CD14-positive monocyte (primary cell): ENCODE measurements at regions not wholly inside any gene's neighbourhood (a gene's known extent, or its start where the extent isn't known, plus 50 kb on each side); places are given as distances from the start of the nearest gene placed in this dataset.

Experiments
- DNase-seq, 3 donors: peaks; one replicate each; pipeline ENCODE4 v3.0.0-alpha.2; 2011 to 2022
- H2AFZ ChIP-seq: 2 replicates; pipeline ENCODE4 v1.6.0; 2012; ENCODE audit warnings: mild to moderate bottlenecking, low read depth, low read length, inconsistent platforms; ENCODE audit not compliant: insufficient read depth, poor library complexity, severe bottlenecking
- H3K27ac ChIP-seq, 2 donors: 1 replicate in 1 of 2; 2 replicates in 1 of 2; pipeline ENCODE4 v1.5.1; 2012 to 2013; ENCODE audit warnings: low read length in 2 of 2, control low read depth in 1 of 2, inconsistent platforms in 1 of 2, low read depth in 1 of 2, mild to moderate bottlenecking in 1 of 2
- H3K27me3 ChIP-seq, 2 donors: one replicate each; pipeline versions ENCODE4 v1.6.0 to v1.6.1; 2011 to 2013; ENCODE audit warnings: low read length in 2 of 2; ENCODE audit not compliant: control insufficient read depth in 2 of 2, insufficient read depth in 2 of 2
- H3K36me3 ChIP-seq, 2 donors: replicated peaks in 1 of 2; 1 replicate in 1 of 2; 2 replicates in 1 of 2; pipeline versions ENCODE4 v1.5.1 to v1.6.1; 2012 to 2013; ENCODE audit warnings: low read length in 2 of 2, control low read depth in 1 of 2, inconsistent platforms in 1 of 2, mild to moderate bottlenecking in 1 of 2; ENCODE audit not compliant: insufficient read depth in 2 of 2, control insufficient read depth in 1 of 2
- H3K4me1 ChIP-seq, 2 donors: 1 replicate in 1 of 2; 2 replicates in 1 of 2; pipeline versions ENCODE4 v1.5.1 to v1.6.1; 2012 to 2013; ENCODE audit warnings: low read length in 2 of 2, control low read depth in 1 of 2, inconsistent platforms in 1 of 2, mild to moderate bottlenecking in 1 of 2, moderate library complexity in 1 of 2; ENCODE audit not compliant: insufficient read depth in 2 of 2, control insufficient read depth in 1 of 2
- H3K4me2 ChIP-seq: replicated peaks from 2 replicates; pipeline ENCODE3; 2012; ENCODE audit warnings: low read length, moderate library complexity, mild to moderate bottlenecking; ENCODE audit not compliant: poor library complexity, severe bottlenecking; ENCODE audit errors: extremely low read depth
- H3K4me3 ChIP-seq, 3 experiments: fragments of 200-600 bp in 1 of 3; sonication (generic) in 1 of 3; replicated peaks in 1 of 3; 1 replicate in 2 of 3; 2 replicates in 1 of 3; pipeline ENCODE4 v1.5.1; 2011 to 2013; ENCODE audit warnings: low read length in 3 of 3, mild to moderate bottlenecking in 3 of 3, control low read depth in 2 of 3, low read depth in 2 of 3, inconsistent platforms in 1 of 3, moderate library complexity in 1 of 3
- H3K79me2 ChIP-seq: 2 replicates; pipeline ENCODE4 v1.6.0; 2012; ENCODE audit warnings: mild to moderate bottlenecking, control low read depth, inconsistent platforms, low read length, moderate library complexity; ENCODE audit not compliant: insufficient read depth
- H3K9ac ChIP-seq: 2 replicates; pipeline ENCODE4 v1.6.0; 2017; ENCODE audit warnings: low read length, mild to moderate bottlenecking; ENCODE audit not compliant: insufficient read depth, poor library complexity, severe bottlenecking
- H3K9me3 ChIP-seq, 2 donors: replicated peaks in 1 of 2; 1 replicate in 1 of 2; 2 replicates in 1 of 2; pipeline versions ENCODE4 v1.5.1 to v1.6.1; 2012 to 2013; ENCODE audit warnings: low read length in 2 of 2, control low read depth in 1 of 2; ENCODE audit not compliant: control insufficient read depth in 1 of 2, insufficient read depth in 1 of 2
- H4K20me1 ChIP-seq: 2 replicates; pipeline ENCODE4 v1.6.0; 2012; ENCODE audit warnings: mild to moderate bottlenecking, low read length, control low read depth, moderate library complexity; ENCODE audit not compliant: insufficient read depth
- H3K27ac Mint-ChIP-seq, 7 donors: one replicate each; pipeline ENCODE4 v1.8.0; 2020; ENCODE audit warnings: mild to moderate bottlenecking in 7 of 7, mixed read lengths in 7 of 7, moderate library complexity in 6 of 7, inconsistent platforms in 2 of 7
- H3K27me3 Mint-ChIP-seq, 3 donors: one replicate each; pipeline ENCODE4 v1.8.0; 2021 to 2022; ENCODE audit warnings: low read depth in 3 of 3, mild to moderate bottlenecking in 3 of 3, mixed read lengths in 3 of 3, moderate library complexity in 3 of 3, inconsistent platforms in 1 of 3
- H3K36me3 Mint-ChIP-seq, 2 donors: one replicate each; pipeline ENCODE4 v1.8.0; 2020; ENCODE audit warnings: mixed read lengths in 2 of 2, inconsistent platforms in 1 of 2, mild to moderate bottlenecking in 1 of 2
- H3K4me1 Mint-ChIP-seq: one replicate; pipeline ENCODE4 v1.8.0; 2020; ENCODE audit warnings: mild to moderate bottlenecking, mixed read lengths
- H3K4me3 Mint-ChIP-seq, 2 donors: one replicate each; pipeline ENCODE4 v1.8.0; 2020; ENCODE audit warnings: mild to moderate bottlenecking in 2 of 2, mixed read lengths in 2 of 2, moderate library complexity in 1 of 2
- H3K9me3 Mint-ChIP-seq, 7 donors: one replicate each; pipeline ENCODE4 v1.8.0; 2020 to 2022; ENCODE audit warnings: mixed read lengths in 7 of 7, mild to moderate bottlenecking in 6 of 7, moderate library complexity in 6 of 7, inconsistent platforms in 2 of 7
- WGBS: methylation state at CpG from one replicate; pipeline ENCODE4 v1.1.5; 2013; ENCODE audit warnings: missing lambda C conversion rate; ENCODE audit not compliant: insufficient coverage; 5-methylcytosine and 5-hydroxymethylcytosine counted together
- intact Hi-C, 2 donors: fragments of 100-400 bp; cut with micrococcal nuclease; formaldehyde crosslinking; loops; one replicate each; pipeline versions ENCODE4 v1.15.0 to v1.15.1; 2023
- TF ChIP-seq, protein P1 (sequence below): fragments of 200-600 bp; IDR thresholded peaks from one replicate; pipeline ENCODE4 v1.8.0; 2022; ENCODE audit warnings: antibody characterized with exemption, mild to moderate bottlenecking

DNA sequence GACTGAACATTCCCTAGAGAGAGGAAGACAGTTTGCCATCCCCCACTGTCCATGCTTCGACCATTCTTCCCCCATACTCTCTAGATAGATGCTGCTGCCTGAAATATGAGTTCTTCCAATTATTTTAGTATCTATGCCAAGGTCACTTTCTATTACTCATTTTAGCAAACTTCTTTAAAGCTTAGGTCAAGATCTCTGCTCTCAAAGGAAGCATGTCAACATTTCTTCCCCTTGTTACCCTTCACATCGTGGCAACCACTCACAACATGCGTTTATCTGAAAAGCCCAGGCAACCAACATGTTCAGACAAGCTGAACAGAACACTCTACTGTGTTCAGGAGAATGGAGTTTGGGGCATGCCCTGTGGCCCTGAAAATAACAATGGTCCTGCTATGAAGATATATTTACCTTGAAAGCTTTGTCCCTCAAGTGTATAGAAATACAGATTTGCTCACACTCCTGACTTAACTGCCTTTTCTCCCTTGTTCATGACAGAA is 138.4 kb upstream of the KIF2A start:
- Histone ChIP-seq H3K4me3 (no peak overlapping the region), H3K4me1 (no peaks in the 10 kb centered on the region), H3K4me2 (no peak overlapping the region), H3K79me2 (no peaks in the 10 kb centered on the region), H3K9ac (no peak overlapping the region), H4K20me1 (no peaks in the 10 kb centered on the region), H3K36me3 (no peaks in the 10 kb centered on the region), H3K27ac (no peak overlapping the region), H3K9me3 (peaks cover 7 to 11% of the 10 kb centered on the region in 2 donors), H3K27me3 (no peaks in the 10 kb centered on the region), H2AFZ (no peak overlapping the region)
- Mint-ChIP-seq H3K4me3 (no peak overlapping the region), H3K27me3 (peaks cover 0 to 2% (median 0%) of the 10 kb centered on the region in 3 donors), H3K36me3 (no peaks in the 10 kb centered on the region), H3K9me3 (peaks cover 0 to 7% (median 5%) of the 10 kb centered on the region in 7 donors), H3K27ac (no peak overlapping the region), H3K4me1 (no peaks in the 10 kb centered on the region)
- intact Hi-C loops = no loop called here
- no peak for DNase-seq
- TF ChIP-seq, protein P1, sequence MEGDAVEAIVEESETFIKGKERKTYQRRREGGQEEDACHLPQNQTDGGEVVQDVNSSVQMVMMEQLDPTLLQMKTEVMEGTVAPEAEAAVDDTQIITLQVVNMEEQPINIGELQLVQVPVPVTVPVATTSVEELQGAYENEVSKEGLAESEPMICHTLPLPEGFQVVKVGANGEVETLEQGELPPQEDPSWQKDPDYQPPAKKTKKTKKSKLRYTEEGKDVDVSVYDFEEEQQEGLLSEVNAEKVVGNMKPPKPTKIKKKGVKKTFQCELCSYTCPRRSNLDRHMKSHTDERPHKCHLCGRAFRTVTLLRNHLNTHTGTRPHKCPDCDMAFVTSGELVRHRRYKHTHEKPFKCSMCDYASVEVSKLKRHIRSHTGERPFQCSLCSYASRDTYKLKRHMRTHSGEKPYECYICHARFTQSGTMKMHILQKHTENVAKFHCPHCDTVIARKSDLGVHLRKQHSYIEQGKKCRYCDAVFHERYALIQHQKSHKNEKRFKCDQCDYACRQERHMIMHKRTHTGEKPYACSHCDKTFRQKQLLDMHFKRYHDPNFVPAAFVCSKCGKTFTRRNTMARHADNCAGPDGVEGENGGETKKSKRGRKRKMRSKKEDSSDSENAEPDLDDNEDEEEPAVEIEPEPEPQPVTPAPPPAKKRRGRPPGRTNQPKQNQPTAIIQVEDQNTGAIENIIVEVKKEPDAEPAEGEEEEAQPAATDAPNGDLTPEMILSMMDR = no peak
- WGBS = no CpG with 5 or more reads among the region's 3 CpGs

DNA sequence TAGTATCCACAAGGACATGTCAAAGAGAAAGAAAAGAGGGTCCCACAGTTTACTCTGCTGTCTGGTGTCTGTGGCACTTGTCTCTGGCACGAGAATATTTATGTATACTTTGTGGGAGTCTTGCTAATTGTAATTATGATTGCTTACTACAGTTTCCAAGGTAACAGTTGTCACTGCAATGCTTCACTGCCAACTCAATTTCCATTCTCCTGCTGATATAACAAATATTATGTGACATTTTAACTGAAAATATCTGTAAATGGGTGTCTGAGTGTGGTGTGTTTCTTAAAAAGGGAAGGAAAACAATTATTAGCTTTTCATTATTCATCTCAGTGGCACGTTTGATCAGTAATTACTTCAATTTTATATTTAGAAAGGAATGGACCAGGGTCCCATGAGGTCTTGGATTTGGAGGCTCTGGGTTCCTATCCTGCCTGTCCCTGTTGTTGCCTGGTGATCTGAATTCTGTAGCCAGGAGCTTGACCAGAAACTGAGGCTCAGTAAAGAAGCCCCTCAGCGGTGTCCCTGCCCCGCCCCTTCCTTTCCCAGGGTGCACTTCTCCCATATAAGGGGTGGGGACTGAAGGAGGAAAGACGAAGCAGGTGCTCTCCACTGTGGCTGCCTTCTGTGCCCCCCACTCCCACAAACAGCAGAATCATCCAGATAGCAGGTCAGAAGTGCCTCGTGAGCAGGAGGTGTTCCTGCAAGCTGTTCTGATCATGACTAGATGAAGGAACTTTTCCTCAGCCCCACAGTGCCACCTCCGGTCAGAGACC is 137.3 kb upstream of the KIF2A start:
- Histone ChIP-seq H2AFZ (no peak overlapping the region), H3K9ac (no peak overlapping the region), H3K9me3 (peaks cover 2 to 3% of the 10 kb centered on the region in 2 donors), H3K79me2 (no peaks in the 10 kb centered on the region), H3K4me3 (no peak overlapping the region), H3K4me1 (no peaks in the 10 kb centered on the region), H4K20me1 (no peaks in the 10 kb centered on the region), H3K27ac (no peak overlapping the region), H3K4me2 (no peak overlapping the region), H3K27me3 (no peaks in the 10 kb centered on the region), H3K36me3 (no peaks in the 10 kb centered on the region)
- TF ChIP-seq, protein P1 = no peak
- Mint-ChIP-seq H3K4me1 (no peaks in the 10 kb centered on the region), H3K4me3 (no peak overlapping the region), H3K36me3 (no peaks in the 10 kb centered on the region), H3K27me3 (peaks cover 0 to 2% (median 0%) of the 10 kb centered on the region in 3 donors), H3K9me3 (peaks cover 0 to 5% (median 0%) of the 10 kb centered on the region in 7 donors), H3K27ac (no peak overlapping the region)
- intact Hi-C loops = no loop called here
- 88% methylated on average over 1 of the region's 7 CpGs for WGBS
- no peak for DNase-seq
